NOMO-1 treated with dmso at 0.1 percent for 144 hours (cell line): ENCODE measurements at regions not wholly inside any gene's neighbourhood (a gene's known extent, or its start where the extent isn't known, plus 50 kb on each side); places are given as distances from the start of the nearest gene placed in this dataset.

Source experiments
- DNase-seq: peaks from one replicate; lab custom pipeline; 2025; ENCODE audit not compliant: unreplicated experiment; lab: John Stamatoyannopoulos, UW

DNA sequence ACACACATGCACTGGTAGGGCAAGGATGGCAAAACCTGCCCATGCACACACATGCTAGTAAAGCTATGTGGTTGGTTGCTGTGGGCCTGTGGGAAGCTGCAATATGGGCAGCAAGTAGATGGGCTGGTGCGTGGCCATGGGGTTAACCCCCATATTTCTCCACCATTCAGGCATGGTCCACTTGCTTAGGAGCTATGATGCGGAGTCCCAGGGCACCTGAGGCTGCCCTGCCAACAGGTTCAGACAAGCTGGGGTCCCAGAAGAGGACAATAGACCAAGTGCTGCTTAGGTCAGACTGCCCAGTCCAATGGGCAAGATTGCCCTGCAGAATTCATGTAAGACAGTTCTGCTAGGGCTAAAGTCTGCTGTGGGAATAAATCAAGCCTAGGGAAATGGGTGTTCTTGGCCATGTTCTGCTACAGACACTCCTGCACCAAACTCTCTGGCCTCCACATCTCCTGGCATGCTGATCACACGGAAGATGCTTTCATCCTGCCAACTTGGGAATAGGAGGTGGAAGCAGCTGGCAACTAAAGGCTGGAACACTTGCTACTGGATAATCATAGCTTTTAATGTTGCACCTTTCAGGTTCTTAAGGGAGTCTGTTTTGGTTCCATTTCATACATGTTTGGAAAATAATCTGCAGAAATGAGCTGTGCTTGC, 646.3 kb upstream of the SLITRK1 start:
- DNase-seq: no peak

DNA sequence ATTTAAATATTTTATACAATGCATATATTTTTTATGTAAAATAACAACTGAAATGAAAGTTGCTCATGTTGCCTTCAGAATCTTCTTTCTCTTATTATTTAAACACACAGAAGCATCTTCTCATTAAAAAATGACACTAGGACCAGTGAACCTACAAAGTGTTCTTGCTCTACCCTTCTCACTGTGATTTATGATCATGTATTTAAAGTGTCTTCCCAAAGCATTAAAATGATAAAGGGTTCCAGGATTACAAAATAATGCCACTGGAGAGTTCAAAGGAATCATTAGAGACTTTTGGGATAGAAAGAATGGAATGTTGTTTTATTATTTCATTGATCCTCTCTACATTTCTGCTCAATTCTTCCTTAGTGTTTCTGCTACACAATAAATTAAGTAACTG, 643.6 kb upstream of the SLITRK1 start:
- no peak for DNase-seq

DNA sequence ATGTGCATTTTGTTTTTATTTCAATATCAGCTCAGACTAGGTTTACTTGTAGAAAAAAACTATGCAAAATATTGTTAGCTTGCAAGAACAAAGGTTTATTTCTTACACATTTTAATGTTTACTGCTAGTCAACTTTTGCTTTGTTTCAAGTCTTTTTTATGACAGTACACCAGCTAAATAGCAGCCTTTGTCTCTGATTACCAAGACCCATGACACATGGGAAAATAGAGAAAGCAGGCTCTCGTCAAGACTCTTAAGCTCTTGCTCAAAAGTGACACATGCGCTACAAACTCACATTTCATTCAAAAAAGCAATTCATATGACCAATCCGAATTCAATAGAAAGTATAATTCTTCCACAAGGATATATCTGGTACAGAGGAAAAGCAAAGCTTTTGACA, 642.3 kb upstream of the SLITRK1 start:
- no peak for DNase-seq

DNA sequence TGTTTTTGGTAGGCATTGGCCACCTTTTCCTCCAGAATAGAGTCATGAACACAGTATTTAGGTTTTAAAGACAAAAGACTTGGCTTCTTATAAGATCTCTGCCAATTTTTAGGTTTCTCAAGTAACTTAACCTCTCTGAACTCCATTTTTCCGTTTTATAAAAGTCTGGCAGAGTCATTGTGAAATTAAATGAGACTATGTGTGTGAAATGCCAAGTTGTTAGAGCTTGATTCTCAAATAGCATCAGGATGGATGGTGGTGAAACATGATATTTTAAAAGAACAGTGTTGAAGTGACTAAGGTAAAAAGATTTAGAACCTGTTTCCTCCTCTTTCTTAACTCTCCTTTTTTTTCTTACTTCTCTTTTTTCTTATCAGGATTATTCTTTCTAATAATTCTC, 617.7 kb upstream of the SLITRK1 start:
- no peak for DNase-seq

DNA sequence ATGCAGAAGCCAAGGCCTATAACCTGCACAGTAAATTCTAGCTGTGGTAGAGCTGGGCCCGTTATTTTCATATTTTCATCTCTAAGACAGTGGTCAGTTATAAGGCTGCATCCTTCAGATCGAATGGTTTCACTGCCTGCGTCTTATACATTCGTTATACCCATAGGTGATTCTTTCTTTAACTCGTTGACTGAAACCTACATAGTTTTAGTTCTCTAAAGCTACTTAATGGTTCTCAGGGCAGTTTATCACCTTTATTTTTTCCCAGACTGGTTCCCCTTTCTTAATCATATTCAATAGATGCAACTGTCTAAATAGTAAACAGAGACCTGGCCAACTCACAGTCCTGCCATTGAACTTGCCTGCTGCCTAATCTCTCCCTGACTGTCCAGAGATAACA, 615.3 kb upstream of the SLITRK1 start:
- no peak for DNase-seq

DNA sequence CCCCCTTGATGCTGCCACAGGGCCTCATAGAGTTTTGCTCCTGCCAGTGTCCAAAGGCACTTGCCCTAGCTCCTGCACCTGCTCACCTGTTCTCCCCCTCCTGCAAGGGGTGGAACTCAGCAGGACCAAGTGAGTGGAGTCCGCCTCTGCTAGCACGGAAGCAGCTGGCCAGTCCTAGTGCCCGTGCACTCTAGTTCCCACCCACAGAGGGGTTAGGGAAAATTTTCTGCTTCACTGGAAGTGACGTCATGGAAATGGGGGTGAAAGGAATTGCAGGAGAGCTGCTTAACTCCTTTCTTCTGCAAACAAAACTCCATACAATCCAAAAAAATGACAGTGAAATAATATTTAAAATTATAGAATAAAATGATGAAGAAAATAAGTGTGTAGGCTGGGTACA, 609.7 kb upstream of the SLITRK1 start:
- no peak for DNase-seq

DNA sequence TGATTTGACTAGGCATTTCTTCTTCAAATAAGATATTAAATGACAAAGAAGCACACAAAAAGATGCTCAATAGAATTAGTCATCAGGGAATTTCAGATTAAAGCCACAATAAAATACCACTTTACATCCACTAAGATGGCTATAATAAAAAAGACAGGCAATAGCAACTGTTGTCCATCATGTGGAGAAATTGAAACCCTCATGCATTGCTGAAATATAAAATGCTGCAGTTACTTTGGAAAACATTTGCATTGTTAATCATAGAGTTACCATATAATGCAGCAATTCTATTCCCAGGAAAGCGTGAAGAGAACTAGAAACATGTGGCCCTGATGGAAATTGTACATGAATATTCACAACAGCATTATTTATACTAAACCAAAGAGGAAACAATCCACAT, 605.5 kb upstream of the SLITRK1 start:
- no peak for DNase-seq

DNA sequence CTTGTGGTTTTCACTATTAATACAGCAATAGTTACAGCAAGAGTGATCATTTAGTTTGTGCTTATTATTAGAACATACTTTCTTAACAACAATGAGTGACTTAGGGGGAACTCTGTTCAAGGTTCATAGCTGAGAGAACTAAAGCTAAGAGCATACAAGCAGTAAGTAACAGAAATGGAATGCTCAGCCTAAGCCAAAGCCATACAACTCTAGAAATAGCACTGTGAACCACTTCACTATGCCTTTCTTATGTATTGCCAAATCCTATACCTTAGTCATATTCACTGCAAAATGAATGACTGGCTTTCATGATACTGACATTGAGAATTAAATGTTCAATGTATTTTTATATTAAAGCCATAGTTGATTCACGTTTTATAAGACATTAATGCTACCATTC, 599.7 kb upstream of the SLITRK1 start:
- no peak for DNase-seq

DNA sequence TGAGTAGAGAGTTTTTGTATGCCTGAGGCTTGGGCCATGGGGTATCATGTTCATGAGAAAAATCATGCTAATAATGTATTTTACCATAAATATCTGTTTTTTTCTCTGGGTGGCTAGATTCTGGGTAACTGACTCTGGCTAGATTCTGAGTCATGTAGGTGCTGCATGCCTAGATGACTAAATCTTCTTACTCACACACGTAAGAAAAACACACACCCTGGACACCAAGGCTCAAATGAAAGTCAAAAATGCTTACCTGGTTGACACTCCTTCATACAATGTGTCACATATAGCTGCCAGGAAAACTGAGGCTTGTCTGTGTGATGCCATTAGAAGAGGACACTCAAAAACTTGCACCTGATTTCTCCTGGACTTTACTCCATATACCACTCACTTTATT, 597.4 kb upstream of the SLITRK1 start:
- DNase-seq: no peak

DNA sequence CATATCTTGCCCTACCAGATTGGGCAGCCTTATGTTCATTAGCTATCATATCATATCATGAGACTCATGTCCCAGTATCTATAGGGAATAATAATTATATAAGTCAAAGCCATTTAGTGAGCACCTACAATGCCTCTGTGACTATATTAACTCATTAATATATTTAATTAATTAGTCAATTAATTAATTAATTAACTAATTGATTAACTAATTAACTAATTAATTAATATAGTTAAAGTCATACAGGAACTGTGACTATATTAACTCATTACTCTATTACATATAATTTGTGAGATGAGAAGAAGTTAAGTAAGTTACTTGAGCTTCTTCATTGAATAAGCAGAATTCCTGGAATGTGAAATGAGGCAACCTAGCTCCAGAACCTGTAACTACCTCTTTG, 588.3 kb upstream of the SLITRK1 start:
- DNase-seq: no peak

DNA sequence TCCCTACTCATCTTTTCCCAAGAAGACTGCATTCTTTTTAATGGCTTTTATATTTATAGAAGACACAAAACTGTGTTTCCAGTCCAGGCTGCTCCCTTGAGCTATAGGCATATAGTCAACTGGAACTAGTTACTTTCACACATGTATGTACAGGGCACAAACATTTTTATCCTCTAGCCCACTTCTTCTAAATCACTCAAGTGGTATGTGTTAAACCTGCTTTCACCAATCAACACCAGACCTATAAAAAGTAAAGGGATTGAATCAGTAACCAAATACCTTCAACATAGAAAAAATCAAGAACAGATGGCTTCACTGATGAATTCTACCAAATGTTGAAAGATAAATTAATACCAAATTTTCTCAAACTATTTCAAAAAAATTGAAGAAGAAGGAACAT, 584.2 kb upstream of the SLITRK1 start:
- no peak for DNase-seq

DNA sequence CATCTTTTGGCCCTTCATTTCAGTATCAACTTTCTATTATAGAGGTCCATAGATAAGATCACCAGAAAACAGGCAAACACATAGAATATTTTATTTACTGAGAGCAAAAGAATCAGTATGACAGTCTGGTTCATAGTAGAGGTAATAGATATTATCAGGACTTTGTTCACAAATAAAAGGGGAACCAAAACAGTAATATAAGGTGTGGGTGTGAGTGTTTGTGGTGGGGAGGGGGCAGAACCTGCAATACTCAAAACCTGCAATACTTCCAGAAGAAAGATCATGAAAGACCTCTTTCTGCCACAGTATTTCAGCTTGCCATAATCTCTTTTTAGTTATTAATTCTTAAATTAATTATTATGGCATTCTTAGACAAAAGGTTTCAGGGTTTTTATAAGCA, 578.7 kb upstream of the SLITRK1 start:
- DNase-seq: no peak

DNA sequence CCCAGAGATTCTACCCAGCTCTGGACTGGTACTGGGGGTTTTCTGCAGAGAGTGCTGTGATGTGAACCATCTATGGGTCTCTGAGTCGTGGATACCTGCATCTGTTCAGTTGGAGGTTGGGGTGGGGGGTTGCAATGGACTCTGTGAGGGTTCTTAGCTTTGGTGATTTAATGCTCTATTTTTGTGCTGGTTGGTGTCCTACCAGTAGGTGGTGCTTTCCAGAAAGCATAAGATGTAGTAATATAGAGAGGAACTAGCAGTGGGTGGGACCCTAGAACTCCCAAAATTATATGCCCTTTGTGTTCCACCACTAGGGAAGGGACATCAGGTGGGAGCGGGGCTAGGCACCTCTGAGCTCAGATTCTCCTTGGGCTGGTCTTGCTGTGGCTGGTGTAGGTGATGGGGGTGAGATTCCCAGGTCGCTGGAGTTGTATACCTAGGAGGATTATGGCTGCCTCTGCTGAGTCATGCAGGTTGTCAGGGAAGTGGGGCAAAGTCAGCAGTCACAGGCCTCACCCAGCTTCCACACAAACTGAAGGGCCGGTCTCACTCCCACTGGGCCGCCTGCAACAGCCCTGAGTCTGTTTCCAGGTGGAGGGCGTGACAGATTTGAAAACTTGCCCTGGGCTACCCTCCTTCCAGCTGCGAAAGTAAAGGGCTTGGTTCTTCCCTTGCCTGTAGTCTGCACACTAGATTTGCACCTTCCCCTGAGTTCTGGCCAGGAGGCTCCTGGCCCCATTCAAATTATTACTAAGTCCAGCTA, 573.0 kb upstream of the SLITRK1 start:
- DNase-seq: no peak

DNA sequence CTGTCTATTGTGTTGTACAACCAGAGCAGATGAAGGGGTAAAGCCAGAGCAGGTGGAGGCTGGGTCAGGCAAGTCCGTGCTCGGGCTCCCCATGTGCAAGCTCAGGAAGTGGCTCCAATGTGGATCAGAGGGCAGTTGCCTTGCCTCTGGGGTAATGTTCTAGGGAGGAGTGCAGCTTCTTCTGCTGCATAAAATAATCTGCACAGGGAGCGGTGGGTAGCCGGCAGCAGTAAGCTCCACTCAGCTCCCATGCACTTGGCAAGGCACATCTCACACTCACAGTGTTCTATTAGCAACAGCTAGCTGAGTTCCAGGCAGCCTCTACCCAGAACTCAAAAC, 565.3 kb upstream of the SLITRK1 start:
- DNase-seq: no peak

DNA sequence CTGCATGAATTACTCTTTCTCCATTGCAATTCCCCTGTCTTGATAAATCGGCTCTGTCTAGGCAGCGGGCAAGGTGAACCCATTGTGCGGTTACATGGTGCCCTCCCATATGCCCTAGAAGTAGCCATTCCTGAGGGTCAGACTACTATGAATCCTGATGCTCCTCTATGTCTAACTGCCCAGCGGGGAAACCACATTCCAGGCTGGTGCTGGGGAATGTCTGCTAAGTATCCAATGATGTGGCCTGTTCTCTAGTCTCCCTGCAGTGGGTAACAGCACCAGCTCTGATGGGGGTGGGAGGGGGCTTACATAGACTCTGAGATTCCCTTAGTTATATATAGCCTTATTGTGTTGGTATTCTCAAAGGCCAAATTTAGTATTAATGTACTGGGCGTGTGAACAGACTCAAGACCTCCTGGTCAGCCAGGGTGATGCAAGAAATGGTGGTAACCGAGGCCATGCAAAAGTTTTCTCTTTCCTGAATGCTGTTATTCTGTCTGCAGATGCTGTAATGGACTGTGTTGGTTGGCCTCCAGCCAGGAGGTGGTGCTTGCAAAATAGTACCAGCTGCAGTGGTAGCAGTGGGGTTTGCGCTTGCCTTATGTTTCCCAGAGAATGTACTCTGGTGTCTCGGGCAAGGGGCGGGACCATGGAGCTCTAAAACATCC, 564.8 kb upstream of the SLITRK1 start:
- no peak for DNase-seq

DNA sequence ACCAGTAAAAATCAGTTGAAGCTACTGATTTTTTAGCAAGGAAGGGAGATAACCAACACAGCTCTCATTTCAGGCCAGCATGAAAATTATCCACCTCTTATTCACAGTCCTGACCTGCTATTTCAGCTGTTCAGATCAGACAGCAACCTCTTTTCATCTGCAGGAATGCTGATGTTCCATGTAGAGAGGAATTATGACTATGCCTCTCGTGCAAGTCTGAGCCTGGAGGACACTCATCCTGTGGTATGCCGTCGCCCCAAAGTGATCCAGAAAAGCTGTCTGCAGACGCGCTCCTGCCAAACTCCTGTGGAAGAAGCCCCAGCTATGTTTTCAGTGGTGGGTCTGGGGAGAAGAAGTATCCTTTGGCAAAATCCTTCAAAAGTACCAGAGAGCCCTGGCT, 563.5 kb upstream of the SLITRK1 start:
- DNase-seq: no peak

DNA sequence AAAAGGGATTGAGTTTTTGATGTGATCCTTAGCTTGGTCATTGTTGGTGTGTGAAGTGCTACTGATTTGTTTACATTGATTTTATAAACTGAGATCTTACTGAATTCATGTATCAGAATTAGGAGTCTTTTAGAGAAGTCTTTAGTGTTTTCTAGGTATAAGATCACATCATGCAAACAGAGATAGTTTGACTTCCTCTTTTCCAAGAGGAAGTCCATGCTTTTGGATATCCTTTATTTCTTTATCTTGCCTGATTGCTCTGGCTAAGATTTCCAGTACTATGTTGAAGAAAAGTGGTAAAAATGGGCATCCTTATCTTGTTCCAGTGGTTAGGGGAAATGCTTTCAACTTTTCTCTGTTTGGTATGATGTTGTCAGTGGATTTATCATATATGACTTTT, 561.2 kb upstream of the SLITRK1 start:
- no peak for DNase-seq

DNA sequence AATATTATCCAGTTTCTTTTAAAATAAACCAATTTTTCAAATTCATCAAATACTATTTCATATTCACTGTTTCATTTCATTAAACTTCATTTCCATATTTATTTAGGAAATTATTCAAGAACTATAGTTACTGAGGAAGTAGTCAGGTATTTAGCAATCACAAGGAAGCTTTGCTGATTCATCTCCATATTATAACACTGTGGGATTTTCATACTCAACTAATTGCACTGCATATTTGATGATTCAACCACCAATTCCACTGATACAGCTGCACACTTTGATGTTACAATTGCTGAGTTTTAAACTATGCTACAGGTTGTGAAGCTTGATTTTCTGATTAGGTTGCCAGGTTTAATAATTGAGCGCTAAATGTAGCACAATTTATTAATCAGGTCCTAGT, 556.8 kb upstream of the SLITRK1 start:
- DNase-seq: no peak

DNA sequence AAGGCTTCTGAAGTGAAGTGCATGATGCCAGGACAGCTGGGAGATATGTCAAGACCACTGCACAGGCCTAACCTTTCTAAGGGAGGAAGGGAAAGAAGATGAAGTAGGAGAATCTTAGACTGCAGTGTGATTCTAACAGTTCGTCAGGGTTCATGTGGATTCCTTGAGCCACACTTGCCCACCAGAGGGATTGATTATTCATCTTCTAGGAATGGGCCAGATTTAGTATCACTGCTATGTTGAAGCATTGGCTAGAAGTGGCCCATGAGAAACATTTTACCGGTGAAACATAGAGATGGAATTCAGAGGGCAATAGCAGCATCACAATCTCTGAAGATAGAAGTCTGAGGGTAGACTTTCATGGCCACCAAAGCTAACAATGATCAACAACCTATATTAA, 550.8 kb upstream of the SLITRK1 start:
- no peak for DNase-seq

DNA sequence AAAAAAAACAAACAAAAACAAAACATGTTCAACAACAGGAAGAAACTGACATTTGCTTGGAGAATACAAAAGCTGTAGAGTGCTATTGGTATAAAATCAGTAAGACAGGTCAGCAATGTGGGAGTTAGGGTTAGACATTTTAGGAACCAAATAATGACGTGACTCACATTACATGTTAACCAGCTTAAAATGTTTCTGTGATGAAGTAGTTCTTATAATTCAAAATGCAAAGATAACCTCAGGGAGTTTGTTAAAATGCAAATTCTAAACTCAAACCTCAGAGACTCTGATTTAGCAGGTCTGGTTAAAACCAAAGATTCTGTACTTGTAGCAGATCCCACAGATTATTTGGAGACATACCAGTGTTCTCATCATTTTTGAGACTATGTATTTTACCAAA, 549.4 kb upstream of the SLITRK1 start:
- DNase-seq: no peak

DNA sequence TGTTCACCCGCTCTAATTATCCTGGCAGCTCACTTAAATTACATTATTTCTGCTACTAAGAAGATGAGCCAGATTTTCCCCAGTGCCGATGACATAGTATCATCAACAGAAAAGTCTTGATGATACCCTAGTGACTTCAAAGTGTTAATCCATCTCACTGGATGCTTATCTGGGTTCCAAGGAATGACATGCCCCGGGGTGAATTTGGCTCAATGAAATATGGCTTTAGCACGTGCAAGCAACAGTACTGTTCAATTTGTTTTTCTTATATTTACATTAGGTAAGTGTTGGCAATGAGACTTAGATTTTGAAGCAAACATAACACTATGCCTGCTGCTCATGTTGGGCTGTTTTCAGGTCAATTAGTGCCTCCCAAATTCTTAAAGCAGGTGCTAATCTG, 548.2 kb upstream of the SLITRK1 start:
- no peak for DNase-seq

DNA sequence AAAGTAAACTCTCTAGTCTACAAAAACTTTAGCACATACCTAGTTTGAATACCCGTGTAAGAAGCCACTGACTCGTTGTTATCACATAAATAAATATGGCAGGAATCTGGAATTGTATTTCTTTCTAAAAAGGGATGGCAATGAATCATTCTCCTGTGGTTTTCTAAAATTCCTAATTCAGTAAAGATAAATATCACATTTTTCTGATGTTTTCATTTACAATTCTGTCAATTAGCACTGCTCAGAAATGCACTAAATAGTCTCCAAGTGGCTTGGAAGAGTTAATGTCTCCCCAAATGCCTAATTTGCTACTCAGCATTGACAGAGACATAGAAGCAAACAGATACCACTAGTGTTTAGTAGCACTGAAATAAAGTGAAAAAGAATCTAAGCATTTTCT, 547.7 kb upstream of the SLITRK1 start:
- no peak for DNase-seq

DNA sequence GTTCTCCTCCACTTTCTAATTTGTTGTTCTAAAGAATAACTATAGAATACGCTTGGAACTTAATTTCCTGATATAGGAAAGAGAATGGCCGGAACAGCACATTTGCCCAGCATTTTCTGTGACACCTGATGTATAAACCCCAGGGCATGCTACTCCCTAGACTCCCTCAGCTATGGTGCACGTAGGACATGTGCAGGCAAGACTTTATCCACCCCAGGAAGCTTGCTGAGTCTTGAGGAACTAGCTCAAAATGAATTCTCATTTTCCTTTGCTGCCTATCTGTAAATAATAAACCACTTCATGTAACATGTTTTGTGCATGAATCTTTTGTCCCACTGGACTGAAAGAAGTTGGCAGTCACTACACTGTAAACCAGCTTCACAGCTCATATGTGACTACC, 535.8 kb upstream of the SLITRK1 start:
- no peak for DNase-seq
